ENCODE measurements at regions not wholly inside any gene's neighbourhood (a gene's known extent, or its start where the extent isn't known, plus 50 kb on each side); places are given as distances from the start of the nearest gene placed in this dataset.

DNA sequence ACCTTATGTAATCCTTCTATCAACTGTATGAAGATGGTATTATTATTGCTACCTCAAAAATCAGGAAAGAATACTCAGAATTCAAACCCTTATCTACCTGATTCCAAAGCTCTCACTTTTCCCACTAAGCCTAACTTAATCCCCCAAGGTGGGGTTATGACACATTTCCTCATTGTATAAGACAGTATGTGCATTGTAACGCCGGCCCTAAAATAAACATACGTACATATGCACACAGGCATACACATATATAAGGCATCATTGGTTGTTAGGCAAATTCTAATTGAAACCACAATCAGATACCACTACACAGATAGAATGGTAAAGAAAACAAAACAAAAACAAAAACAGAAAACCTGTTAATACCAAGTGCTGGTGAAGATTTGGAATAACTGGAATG lies 556.5 kb downstream of the INHBA start (continued):
- TF ChIP-seq CBFB (IDR thresholded peaks at IDR 0.05; ENCODE audit: low read depth) = no peak

DNA sequence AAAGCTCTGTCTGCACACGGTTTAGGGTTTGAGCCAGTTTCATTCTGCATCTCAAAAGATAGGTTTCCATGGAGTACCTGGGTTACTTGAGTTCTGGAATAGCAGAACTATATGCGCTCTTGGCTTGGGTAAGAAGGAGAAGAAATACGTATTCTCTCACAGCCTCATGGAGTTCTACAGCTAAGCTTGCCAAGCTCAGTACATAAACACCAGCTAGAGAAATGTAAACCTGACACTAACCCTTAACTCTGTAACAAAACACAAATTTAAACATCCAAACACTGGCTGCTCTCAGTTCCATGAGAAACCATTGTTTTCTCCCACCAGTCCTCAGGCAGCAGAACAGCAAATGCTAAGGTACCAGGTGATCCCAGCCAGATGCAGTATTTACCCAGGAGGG lies 557.2 kb downstream of the INHBA start:
- WGBS (ENCODE audit: insufficient coverage, insufficient replicate concordance, low lambda C conversion rate, missing lambda C conversion rate) = 56% methylated on average over 3 of the region's 3 CpGs
- no peak overlapping the region for H3K4me2 ChIP-seq (ENCODE audit: control insufficient read depth, insufficient read depth)
- H3K4me1 ChIP-seq (ENCODE audit: control insufficient read depth, insufficient read depth, low read length) = no peaks in the 10 kb centered on the region
- no peak overlapping the region for H3K27ac ChIP-seq (ENCODE audit: control insufficient read depth, insufficient read depth)
- ChIA-PET RAD21 (ENCODE audit: unreplicated experiment) (no interaction called here), SMC1A (ENCODE audit: uncharacterized antibody, unreplicated experiment) (interaction anchor here (1.2 to 3.6 kb wide), 2 partner anchors 8 to 23 kb away, joined by 3 to 17 read pairs; no protein-coding TSS in a partner anchor), CTCF (interaction anchor here (0.9 kb wide), 1 partner anchor 66 kb away, joined by 3 read pairs; no protein-coding TSS in a partner anchor), POLR2A (no interaction called here)
- no peaks in the 10 kb centered on the region for H4K20me1 ChIP-seq (ENCODE audit: control insufficient read depth, insufficient read depth)
- H2AFZ ChIP-seq (ENCODE audit: control insufficient read depth, low read depth, low read length) = no peak overlapping the region
- in situ Hi-C loops (cut with MboI) = no loop called here
- H3K9ac ChIP-seq (ENCODE audit: control insufficient read depth, insufficient read depth, low read length) = no peak overlapping the region
- DNase-seq (ENCODE audit: low read depth, low spot score) = no peak
- FAIRE-seq = no peak
- BruUV-seq (replicated peaks) = no TSS peak
- no peaks in the 10 kb centered on the region for H3K79me2 ChIP-seq (ENCODE audit: control insufficient read depth, insufficient read depth, low read length)
- H3K36me3 ChIP-seq (ENCODE audit: control insufficient read depth in 2 of 2, insufficient read depth in 2 of 2, low read length in 1 of 2) = no peaks in the 10 kb centered on the region
- no peak overlapping the region for H3K4me3 ChIP-seq
- no peak for ATAC-seq
- intact Hi-C loops (cut with micrococcal nuclease; ENCODE audit: unreplicated experiment) = no loop called here
- H3K9me3 ChIP-seq (replicated peaks; ENCODE audit: control insufficient read depth, insufficient read depth, low read length) = no peaks in the 10 kb centered on the region; the same call in 2 of the 3 replicates
- no peaks in the 10 kb centered on the region for H3K27me3 ChIP-seq (replicated peaks in 1 of 2; ENCODE audit: control insufficient read depth in 2 of 2, insufficient read depth in 2 of 2, low read length in 1 of 2)
- TF ChIP-seq ZNF384 (IDR thresholded peaks at IDR 0.05; ENCODE audit: borderline replicate concordance, low read depth, low read length) = no peak
- TF ChIP-seq, protein P1, sequence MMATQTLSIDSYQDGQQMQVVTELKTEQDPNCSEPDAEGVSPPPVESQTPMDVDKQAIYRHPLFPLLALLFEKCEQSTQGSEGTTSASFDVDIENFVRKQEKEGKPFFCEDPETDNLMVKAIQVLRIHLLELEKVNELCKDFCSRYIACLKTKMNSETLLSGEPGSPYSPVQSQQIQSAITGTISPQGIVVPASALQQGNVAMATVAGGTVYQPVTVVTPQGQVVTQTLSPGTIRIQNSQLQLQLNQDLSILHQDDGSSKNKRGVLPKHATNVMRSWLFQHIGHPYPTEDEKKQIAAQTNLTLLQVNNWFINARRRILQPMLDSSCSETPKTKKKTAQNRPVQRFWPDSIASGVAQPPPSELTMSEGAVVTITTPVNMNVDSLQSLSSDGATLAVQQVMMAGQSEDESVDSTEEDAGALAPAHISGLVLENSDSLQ (IDR thresholded peaks at IDR 0.05) = no peak
- TF ChIP-seq, protein P2, sequence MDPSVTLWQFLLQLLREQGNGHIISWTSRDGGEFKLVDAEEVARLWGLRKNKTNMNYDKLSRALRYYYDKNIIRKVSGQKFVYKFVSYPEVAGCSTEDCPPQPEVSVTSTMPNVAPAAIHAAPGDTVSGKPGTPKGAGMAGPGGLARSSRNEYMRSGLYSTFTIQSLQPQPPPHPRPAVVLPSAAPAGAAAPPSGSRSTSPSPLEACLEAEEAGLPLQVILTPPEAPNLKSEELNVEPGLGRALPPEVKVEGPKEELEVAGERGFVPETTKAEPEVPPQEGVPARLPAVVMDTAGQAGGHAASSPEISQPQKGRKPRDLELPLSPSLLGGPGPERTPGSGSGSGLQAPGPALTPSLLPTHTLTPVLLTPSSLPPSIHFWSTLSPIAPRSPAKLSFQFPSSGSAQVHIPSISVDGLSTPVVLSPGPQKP (IDR thresholded peaks at IDR 0.05; ENCODE audit: low read depth, low read length) = no peak
- TF ChIP-seq SMC3 (IDR thresholded peaks at IDR 0.05; ENCODE audit: borderline replicate concordance, low read length) = no peak
- TF ChIP-seq CHD1 (IDR thresholded peaks at IDR 0.05; ENCODE audit: low read depth, low read length) = no peak
- TF ChIP-seq, protein P3, sequence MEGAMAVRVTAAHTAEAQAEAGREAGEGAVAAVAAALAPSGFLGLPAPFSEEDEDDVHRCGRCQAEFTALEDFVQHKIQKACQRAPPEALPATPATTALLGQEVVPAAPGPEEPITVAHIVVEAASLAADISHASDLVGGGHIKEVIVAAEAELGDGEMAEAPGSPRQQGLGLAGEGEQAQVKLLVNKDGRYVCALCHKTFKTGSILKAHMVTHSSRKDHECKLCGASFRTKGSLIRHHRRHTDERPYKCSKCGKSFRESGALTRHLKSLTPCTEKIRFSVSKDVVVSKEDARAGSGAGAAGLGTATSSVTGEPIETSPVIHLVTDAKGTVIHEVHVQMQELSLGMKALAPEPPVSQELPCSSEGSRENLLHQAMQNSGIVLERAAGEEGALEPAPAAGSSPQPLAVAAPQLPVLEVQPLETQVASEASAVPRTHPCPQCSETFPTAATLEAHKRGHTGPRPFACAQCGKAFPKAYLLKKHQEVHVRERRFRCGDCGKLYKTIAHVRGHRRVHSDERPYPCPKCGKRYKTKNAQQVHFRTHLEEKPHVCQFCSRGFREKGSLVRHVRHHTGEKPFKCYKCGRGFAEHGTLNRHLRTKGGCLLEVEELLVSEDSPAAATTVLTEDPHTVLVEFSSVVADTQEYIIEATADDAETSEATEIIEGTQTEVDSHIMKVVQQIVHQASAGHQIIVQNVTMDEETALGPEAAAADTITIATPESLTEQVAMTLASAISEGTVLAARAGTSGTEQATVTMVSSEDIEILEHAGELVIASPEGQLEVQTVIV (IDR thresholded peaks at IDR 0.05; ENCODE audit: borderline replicate concordance, partially characterized antibody) = no peak
- TF ChIP-seq HDAC2 (IDR thresholded peaks at IDR 0.05) = no peak
- TF ChIP-seq JUND (IDR thresholded peaks at IDR 0.05; ENCODE audit: low read depth, low read length) = no peak
- TF ChIP-seq, protein P4, sequence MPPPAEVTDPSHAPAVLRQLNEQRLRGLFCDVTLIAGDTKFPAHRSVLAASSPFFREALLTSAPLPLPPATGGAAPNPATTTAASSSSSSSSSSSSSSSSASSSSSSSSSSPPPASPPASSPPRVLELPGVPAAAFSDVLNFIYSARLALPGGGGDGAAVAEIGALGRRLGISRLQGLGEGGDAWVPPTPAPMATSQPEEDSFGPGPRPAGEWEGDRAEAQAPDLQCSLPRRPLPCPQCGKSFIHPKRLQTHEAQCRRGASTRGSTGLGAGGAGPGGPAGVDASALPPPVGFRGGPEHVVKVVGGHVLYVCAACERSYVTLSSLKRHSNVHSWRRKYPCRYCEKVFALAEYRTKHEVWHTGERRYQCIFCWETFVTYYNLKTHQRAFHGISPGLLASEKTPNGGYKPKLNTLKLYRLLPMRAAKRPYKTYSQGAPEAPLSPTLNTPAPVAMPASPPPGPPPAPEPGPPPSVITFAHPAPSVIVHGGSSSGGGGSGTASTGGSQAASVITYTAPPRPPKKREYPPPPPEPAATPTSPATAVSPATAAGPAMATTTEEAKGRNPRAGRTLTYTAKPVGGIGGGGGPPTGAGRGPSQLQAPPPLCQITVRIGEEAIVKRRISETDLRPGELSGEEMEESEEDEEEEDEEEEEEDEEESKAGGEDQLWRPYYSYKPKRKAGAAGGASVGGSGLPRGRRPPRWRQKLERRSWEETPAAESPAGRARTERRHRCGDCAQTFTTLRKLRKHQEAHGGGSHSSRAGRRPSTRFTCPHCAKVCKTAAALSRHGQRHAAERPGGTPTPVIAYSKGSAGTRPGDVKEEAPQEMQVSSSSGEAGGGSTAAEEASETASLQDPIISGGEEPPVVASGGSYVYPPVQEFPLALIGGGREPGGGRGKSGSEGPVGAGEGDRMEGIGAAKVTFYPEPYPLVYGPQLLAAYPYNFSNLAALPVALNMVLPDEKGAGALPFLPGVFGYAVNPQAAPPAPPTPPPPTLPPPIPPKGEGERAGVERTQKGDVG (CRISPR knock-in tag; IDR thresholded peaks at IDR 0.05) = no peak
- no peak for TF ChIP-seq TCF3 (IDR thresholded peaks at IDR 0.05; ENCODE audit: borderline replicate concordance, insufficient read depth, low read depth, low read length)
- TF ChIP-seq, protein P5, sequence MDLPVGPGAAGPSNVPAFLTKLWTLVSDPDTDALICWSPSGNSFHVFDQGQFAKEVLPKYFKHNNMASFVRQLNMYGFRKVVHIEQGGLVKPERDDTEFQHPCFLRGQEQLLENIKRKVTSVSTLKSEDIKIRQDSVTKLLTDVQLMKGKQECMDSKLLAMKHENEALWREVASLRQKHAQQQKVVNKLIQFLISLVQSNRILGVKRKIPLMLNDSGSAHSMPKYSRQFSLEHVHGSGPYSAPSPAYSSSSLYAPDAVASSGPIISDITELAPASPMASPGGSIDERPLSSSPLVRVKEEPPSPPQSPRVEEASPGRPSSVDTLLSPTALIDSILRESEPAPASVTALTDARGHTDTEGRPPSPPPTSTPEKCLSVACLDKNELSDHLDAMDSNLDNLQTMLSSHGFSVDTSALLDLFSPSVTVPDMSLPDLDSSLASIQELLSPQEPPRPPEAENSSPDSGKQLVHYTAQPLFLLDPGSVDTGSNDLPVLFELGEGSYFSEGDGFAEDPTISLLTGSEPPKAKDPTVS (IDR thresholded peaks at IDR 0.05; ENCODE audit: low read depth, low read length) = no peak
- no peak for TF ChIP-seq NFYA (IDR thresholded peaks at IDR 0.05; ENCODE audit: borderline replicate concordance, low read depth, low read length)
- no peak for TF ChIP-seq NBN (IDR thresholded peaks at IDR 0.05)

Data from GM12878 (cell line).